BLaER1 treated with 17β-estradiol and CSF1 and Interleukin-3, amounts not matched to agents 10 nM and 100 nM (cell line): ENCODE measurements at regions not wholly inside any gene's neighbourhood (a gene's known extent, or its start where the extent isn't known, plus 50 kb on each side); places are given as distances from the start of the nearest gene placed in this dataset.
A peak's percentile ranks its signal among the peaks of the same experiment; 100 is the strongest.

Experiments used
- H3K27ac ChIP-seq, 11 experiments: shearing (Covaris generic); formaldehyde crosslinking; 2 replicates each; pipeline ENCODE4 v1.8.1; 2022
- H3K27me3 ChIP-seq, 11 experiments: shearing (Covaris generic); formaldehyde crosslinking; 2 replicates each; pipeline ENCODE4 v1.8.1; 2022
- H3K36me3 ChIP-seq, 11 experiments: shearing (Covaris generic); formaldehyde crosslinking; 2 replicates each; pipeline ENCODE4 v1.8.1; 2022
- H3K4me1 ChIP-seq, 10 experiments: shearing (Covaris generic); formaldehyde crosslinking; 2 replicates each; pipeline ENCODE4 v1.8.1; 2022
- H3K4me2 ChIP-seq, 11 experiments: shearing (Covaris generic); formaldehyde crosslinking; 2 replicates each; pipeline ENCODE4 v1.8.1; 2022
- H3K4me3 ChIP-seq, 10 experiments: shearing (Covaris generic); formaldehyde crosslinking; 2 replicates each; pipeline ENCODE4 v1.8.1; 2022
- H3K9ac ChIP-seq, 11 experiments: shearing (Covaris generic); formaldehyde crosslinking; 2 replicates each; pipeline ENCODE4 v1.8.1; 2022
- H3K9me3 ChIP-seq, 11 experiments: shearing (Covaris generic); formaldehyde crosslinking; replicated peaks in 1 of 11; 2 replicates each; pipeline ENCODE4 v1.8.1; 2022
- H4K20me1 ChIP-seq, 11 experiments: shearing (Covaris generic); formaldehyde crosslinking; 2 replicates each; pipeline ENCODE4 v1.8.1; 2022
- Cebpa-rat ChIP-seq, 11 experiments: shearing (Covaris generic); IDR thresholded peaks; 2 replicates each; pipeline ENCODE4 v1.8.1; 2022

GRCh38 chr21:35529171-35529863, 480.2 kb upstream of the RUNX1 start:
- Histone ChIP-seq H3K9me3 (peaks cover 0 to 12% (median 0%) of the 10 kb centered on the region in 11 experiments; a peak in 5 of 22 replicates), H4K20me1 (no peaks in the 10 kb centered on the region), H3K9ac (peak overlapping the region; percentile 39 to 82 (median 78)), H3K27ac (peak overlapping the region; percentile 22 to 90 (median 84); a peak in 21 of 22 replicates), H3K4me1 (peaks cover 28 to 67% (median 54%) of the 10 kb centered on the region in 10 experiments), H3K36me3 (no peaks in the 10 kb centered on the region), H3K4me2 (peak overlapping the region; percentile 80 to 98 (median 93)), H3K27me3 (no peaks in the 10 kb centered on the region), H3K4me3 (peak overlapping the region; percentile 41 to 65 (median 58))
- no peak for TF ChIP-seq Cebpa-rat (IDR thresholded peaks at IDR 0.05)

DNA sequence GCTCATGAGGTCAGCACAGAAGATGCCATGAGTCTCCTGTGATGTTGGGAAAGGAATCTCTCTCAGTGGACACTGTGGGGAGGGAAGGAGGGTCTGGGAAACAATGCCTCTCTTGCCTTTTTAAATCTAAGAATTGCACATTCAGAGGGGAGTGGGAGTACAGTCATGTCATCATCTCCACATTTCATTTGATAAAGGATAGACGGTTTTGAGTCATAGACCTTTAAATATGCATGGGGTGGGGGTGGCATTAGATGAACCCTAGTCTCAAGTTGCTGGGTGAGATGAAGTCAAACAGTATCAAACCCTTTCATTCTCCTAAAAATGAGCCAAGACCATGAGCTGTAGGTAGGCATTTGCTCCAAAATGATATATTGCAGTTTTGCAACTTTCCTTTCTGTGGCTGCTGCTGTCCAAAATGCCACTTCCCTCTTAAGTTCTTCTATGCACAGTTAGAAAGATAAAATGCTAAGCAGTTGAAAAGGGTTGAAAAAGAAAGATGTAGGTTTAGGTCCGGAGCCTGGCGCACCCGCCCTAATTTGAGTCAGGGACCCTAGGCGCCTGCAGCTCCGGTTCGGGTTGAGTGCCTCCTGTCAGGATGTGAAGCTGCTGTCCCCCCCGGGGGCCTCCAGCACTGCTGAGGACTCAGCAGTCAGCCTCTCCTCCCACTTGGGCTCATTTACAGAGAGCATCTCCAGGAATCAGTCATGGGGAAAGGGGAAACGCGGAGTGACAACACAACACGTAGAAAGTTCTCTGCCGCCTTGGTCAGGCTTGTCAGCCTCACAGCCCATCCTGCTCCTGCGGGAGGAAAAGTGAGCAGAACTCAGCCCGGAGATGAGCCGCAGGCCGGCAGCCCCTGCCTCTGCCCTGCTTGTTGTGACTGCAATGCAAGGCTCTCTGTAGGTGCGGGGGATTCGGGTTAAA, 479.3 kb upstream of the RUNX1 start:
- Histone ChIP-seq H3K9ac (peak overlapping the region; percentile 39 to 82 (median 78)), H3K27ac (peak overlapping the region; percentile 22 to 90 (median 84); a peak in 21 of 22 replicates), H4K20me1 (no peaks in the 10 kb centered on the region), H3K9me3 (peaks cover 0 to 6% (median 0%) of the 10 kb centered on the region in 11 experiments; a peak in 1 of 22 replicates), H3K27me3 (no peaks in the 10 kb centered on the region), H3K4me3 (peak overlapping the region; percentile 41 to 65 (median 58)), H3K4me2 (peak overlapping the region; percentile 80 to 98 (median 93)), H3K4me1 (peaks cover 28 to 67% (median 54%) of the 10 kb centered on the region in 10 experiments), H3K36me3 (no peaks in the 10 kb centered on the region)
- TF ChIP-seq Cebpa-rat (IDR thresholded peaks at IDR 0.05), result 0 out of 22 replicates have a peak, but pooled peaks of 1 of the 11 experiments have one; percentile 22

- Histone ChIP-seq H3K4me3 (no peak overlapping the region), H3K4me2 (peak overlapping the region; percentile 80 to 98 (median 93)), H3K36me3 (no peaks in the 10 kb centered on the region), H3K27me3 (no peaks in the 10 kb centered on the region), H3K9me3 (0 out of 22 replicates have a peak, but pooled peaks cover 0 to 6% (median 0%) of the 10 kb centered on the region in 11 experiments), H3K4me1 (peaks cover 28 to 67% (median 54%) of the 10 kb centered on the region in 10 experiments), H3K9ac (peak overlapping the region in 3 of 11 experiments; percentile 76 to 82 (median 80); a peak in 4 of 22 replicates), H3K27ac (peak overlapping the region in 10 of 11 experiments; percentile 74 to 90 (median 84); a peak in 20 of 22 replicates), H4K20me1 (no peaks in the 10 kb centered on the region)
- TF ChIP-seq Cebpa-rat (IDR thresholded peaks at IDR 0.05), result no peak
Measured at GRCh38 chr21:35527358-35527757, 478.3 kb upstream of the RUNX1 start.

DNA sequence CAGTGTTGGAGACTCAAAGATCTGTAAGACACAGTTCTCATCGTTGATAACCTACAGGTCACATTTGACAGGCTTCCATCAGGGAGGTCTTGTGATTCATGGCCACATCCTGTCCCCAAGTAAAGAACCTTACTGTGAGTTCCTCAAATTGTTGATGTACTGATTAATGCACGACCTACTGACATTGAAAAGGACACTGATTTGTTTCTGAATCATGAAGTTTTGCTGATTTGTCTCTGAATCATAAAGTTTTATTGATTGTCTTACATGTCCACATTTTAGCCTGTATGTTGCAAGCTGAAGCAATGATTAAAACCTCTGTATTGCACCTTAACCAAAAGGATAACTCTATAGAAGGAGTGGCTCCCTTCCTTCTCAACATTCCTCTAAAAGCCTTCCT, 476.3 kb upstream of the RUNX1 start:
- Histone ChIP-seq H4K20me1 (no peaks in the 10 kb centered on the region), H3K36me3 (no peaks in the 10 kb centered on the region), H3K4me1 (peaks cover 28 to 57% (median 50%) of the 10 kb centered on the region in 10 experiments), H3K9ac (peak overlapping the region in 2 of 11 experiments; percentile 10 to 46; a peak in 2 of 22 replicates), H3K4me3 (no peak overlapping the region), H3K4me2 (peak overlapping the region in 10 of 11 experiments; percentile 14 to 78 (median 56); a peak in 19 of 22 replicates), H3K27ac (peak overlapping the region in 6 of 11 experiments; percentile 1 to 75 (median 48); a peak in 9 of 22 replicates), H3K9me3 (no peaks in the 10 kb centered on the region), H3K27me3 (no peaks in the 10 kb centered on the region)
- TF ChIP-seq Cebpa-rat (IDR thresholded peaks at IDR 0.05), result no peak

DNA sequence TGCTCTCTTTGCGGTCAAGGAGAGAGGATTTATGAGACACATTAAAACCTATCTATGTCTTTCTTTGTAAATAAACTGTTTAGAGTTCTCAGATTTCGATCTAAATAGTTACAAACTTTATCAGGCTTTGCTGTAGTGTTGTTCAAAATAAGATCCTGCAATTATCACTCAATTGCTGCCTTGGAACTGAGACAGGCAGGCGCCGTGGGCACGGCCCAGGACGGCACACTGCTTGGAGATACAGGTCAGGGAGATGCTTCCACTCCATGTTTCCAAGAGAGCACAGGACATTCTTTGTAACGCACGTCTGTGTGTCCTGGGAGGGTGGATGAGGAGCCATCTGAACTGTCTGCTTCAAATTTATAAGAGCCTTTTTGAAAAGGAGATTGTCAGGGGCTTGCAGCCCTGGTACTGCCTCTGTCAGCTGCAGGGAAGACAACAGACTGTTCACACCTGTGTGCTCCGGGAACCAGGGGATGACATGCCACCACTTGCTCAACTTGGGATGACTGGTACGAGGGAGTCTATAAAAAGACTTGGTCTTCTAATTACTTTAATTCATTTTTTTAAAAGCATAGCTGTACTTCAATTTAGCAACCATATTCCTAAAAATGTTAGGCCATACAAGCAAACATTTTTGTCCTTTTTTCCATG, 472.9 kb upstream of the RUNX1 start:
- Histone ChIP-seq H3K27ac (no peak overlapping the region), H3K27me3 (no peaks in the 10 kb centered on the region), H3K4me3 (no peak overlapping the region), H3K4me2 (no peak overlapping the region), H3K9me3 (no peaks in the 10 kb centered on the region), H4K20me1 (no peaks in the 10 kb centered on the region), H3K4me1 (peaks cover 0 to 23% (median 16%) of the 10 kb centered on the region in 10 experiments; a peak in 18 of 20 replicates), H3K36me3 (no peaks in the 10 kb centered on the region), H3K9ac (no peak overlapping the region)
- TF ChIP-seq Cebpa-rat (IDR thresholded peaks at IDR 0.05), result no peak

DNA sequence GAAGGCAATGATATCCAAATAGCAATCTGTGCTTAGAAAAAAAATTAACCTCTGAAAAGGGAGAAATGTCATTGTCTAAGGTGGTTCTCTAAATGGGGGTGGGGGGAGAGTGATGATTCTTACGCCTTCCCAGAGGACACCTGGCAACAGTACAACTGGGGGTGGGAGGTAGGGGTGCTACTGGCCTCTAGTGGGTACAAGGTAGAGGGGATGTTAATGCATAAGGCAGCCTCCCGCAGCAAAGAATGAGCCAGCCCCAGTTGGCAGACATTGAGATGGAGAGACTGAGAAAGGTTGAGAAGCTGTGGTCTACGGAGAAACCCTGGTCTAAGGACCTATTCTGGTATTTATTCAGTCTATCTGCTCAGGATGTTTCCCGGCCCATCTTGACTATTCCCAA, 472.2 kb upstream of the RUNX1 start:
- Histone ChIP-seq H4K20me1 (no peaks in the 10 kb centered on the region), H3K36me3 (no peaks in the 10 kb centered on the region), H3K4me1 (peaks cover 0 to 20% (median 15%) of the 10 kb centered on the region in 10 experiments; a peak in 17 of 20 replicates), H3K9me3 (no peaks in the 10 kb centered on the region), H3K27me3 (no peaks in the 10 kb centered on the region), H3K4me3 (no peak overlapping the region), H3K4me2 (no peak overlapping the region), H3K9ac (no peak overlapping the region), H3K27ac (no peak overlapping the region)
- TF ChIP-seq Cebpa-rat (IDR thresholded peaks at IDR 0.05), result no peak

GRCh38 chr21:35520856-35521255, 471.8 kb upstream of the RUNX1 start:
- Histone ChIP-seq H3K27me3 (no peaks in the 10 kb centered on the region), H3K9ac (no peak overlapping the region), H3K4me1 (peaks cover 0 to 15% (median 11%) of the 10 kb centered on the region in 10 experiments; a peak in 17 of 20 replicates), H3K36me3 (no peaks in the 10 kb centered on the region), H3K9me3 (no peaks in the 10 kb centered on the region), H3K27ac (no peak overlapping the region), H4K20me1 (no peaks in the 10 kb centered on the region), H3K4me2 (no peak overlapping the region), H3K4me3 (no peak overlapping the region)
- TF ChIP-seq Cebpa-rat (IDR thresholded peaks at IDR 0.05), result no peak

DNA sequence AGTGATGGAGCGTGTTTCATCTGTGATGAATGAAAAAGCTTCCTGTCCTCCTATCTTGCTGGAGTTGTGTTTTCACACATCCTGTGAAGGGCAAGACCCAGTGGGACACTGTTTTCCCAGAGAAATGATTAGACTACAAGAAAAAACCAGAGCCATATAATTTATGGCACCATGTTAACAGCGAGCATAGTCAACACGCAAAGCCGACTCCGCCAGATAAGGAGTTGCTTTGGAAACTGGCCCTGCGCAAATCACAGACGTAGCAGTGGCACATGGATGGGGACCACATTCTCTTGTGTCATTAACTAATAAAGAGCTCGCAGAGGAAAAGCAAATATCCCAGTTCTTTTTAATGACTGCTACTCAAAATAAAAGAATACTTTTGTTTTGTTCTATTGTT, 471.2 kb upstream of the RUNX1 start:
- no peak overlapping the region for H3K27ac ChIP-seq
- peaks cover 0 to 10% (median 6%) of the 10 kb centered on the region in 10 experiments; a peak in 17 of 20 replicates for H3K4me1 ChIP-seq
- no peaks in the 10 kb centered on the region for H3K36me3 ChIP-seq
- no peaks in the 10 kb centered on the region for H3K27me3 ChIP-seq
- H4K20me1 ChIP-seq, result no peaks in the 10 kb centered on the region
- H3K9ac ChIP-seq, result no peak overlapping the region
- H3K4me3 ChIP-seq, result no peak overlapping the region
- no peaks in the 10 kb centered on the region for H3K9me3 ChIP-seq
- no peak overlapping the region for H3K4me2 ChIP-seq
- no peak for TF ChIP-seq Cebpa-rat (IDR thresholded peaks at IDR 0.05)
